ENCODE measurements at regions not wholly inside any gene's neighbourhood (a gene's known extent, or its start where the extent isn't known, plus 50 kb on each side); places are given as distances from the start of the nearest gene placed in this dataset.

- no peak overlapping the region for H2AFZ ChIP-seq (ENCODE audit: low read length)
- H3K4me1 ChIP-seq (ENCODE audit: low read length): no peaks in the 10 kb centered on the region
- no peaks in the 10 kb centered on the region for H3K9me2 ChIP-seq (replicated peaks; ENCODE audit: insufficient read depth, low read length)
- H3K9ac ChIP-seq (ENCODE audit: low read length): no peak overlapping the region
- TF ChIP-seq EZH2phosphoT487 (IDR thresholded peaks at IDR 0.05; ENCODE audit: low read length) (no peak), EZH2 (optimal IDR thresholded peaks at IDR 0.05; ENCODE audit: low read depth, low read length) (no peak)
- no peaks in the 10 kb centered on the region for H4K20me1 ChIP-seq (ENCODE audit: insufficient read depth, low read length)
- no peaks in the 10 kb centered on the region for H3K79me2 ChIP-seq (ENCODE audit: low read length)
- H3K9me3 ChIP-seq (replicated peaks; ENCODE audit: insufficient read depth, low read length): no peaks in the 10 kb centered on the region
- no peaks in the 10 kb centered on the region for H3K36me3 ChIP-seq (replicated peaks; ENCODE audit: insufficient read depth, low read length)
- H3K4me3 ChIP-seq (ENCODE audit: low read length): no peak overlapping the region
- H3K27me3 ChIP-seq (replicated peaks; ENCODE audit: insufficient read depth, low read length): no peaks in the 10 kb centered on the region
- no peaks in the 10 kb centered on the region for H3F3A ChIP-seq (ENCODE audit: insufficient read depth, low read length)
- no peak overlapping the region for H3K27ac ChIP-seq (ENCODE audit: low read length)
- no peak overlapping the region for H3K4me2 ChIP-seq (ENCODE audit: low read depth, low read length)
- DNase-seq: no peak
These were observed 480.0 kb upstream of the C9orf72 start for GRCh38 chr9:28053096-28053777.

DNA sequence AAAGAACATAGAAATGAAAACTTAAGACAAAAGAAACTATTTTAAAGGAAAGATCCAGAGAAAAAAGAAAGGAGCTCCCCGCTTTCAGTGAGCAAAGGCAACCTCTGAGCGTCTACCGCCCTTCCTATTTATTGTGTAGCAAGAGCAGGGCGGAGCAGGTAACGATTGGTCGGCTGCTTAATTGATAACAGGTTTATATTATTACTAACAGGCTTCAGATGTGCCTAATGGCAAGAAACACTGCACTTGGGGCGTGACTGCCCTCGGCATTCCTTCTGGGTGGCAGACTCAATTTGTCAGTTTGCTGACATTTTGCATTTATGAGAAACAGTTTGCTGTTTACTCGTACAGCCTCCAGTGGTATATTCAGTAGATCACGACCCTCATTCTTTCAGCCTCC lies 482.7 kb upstream of the C9orf72 start:
- no peaks in the 10 kb centered on the region for H3K9me3 ChIP-seq (replicated peaks; ENCODE audit: insufficient read depth, low read length)
- TF ChIP-seq, protein P1, sequence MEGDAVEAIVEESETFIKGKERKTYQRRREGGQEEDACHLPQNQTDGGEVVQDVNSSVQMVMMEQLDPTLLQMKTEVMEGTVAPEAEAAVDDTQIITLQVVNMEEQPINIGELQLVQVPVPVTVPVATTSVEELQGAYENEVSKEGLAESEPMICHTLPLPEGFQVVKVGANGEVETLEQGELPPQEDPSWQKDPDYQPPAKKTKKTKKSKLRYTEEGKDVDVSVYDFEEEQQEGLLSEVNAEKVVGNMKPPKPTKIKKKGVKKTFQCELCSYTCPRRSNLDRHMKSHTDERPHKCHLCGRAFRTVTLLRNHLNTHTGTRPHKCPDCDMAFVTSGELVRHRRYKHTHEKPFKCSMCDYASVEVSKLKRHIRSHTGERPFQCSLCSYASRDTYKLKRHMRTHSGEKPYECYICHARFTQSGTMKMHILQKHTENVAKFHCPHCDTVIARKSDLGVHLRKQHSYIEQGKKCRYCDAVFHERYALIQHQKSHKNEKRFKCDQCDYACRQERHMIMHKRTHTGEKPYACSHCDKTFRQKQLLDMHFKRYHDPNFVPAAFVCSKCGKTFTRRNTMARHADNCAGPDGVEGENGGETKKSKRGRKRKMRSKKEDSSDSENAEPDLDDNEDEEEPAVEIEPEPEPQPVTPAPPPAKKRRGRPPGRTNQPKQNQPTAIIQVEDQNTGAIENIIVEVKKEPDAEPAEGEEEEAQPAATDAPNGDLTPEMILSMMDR (IDR thresholded peaks at IDR 0.05; ENCODE audit: low read length): no peak
- no peak for TF ChIP-seq EZH2phosphoT487 (IDR thresholded peaks at IDR 0.05; ENCODE audit: low read length)
- H3K36me3 ChIP-seq (replicated peaks; ENCODE audit: insufficient read depth, low read length): no peaks in the 10 kb centered on the region
- H4K20me1 ChIP-seq (ENCODE audit: insufficient read depth, low read length): no peaks in the 10 kb centered on the region
- H3K27me3 ChIP-seq (replicated peaks; ENCODE audit: insufficient read depth, low read length): no peaks in the 10 kb centered on the region
- H3K9ac ChIP-seq (ENCODE audit: low read length): no peak overlapping the region
- H3K4me2 ChIP-seq (ENCODE audit: low read depth, low read length): no peak overlapping the region
- H2AFZ ChIP-seq (ENCODE audit: low read length): no peak overlapping the region
- no peaks in the 10 kb centered on the region for H3K9me2 ChIP-seq (replicated peaks; ENCODE audit: insufficient read depth, low read length)
- no peak overlapping the region for H3K4me3 ChIP-seq (ENCODE audit: low read length)
- DNase-seq: no peak
- H3K27ac ChIP-seq (ENCODE audit: low read length): no peak overlapping the region
- no peaks in the 10 kb centered on the region for H3F3A ChIP-seq (ENCODE audit: insufficient read depth, low read length)
- no peaks in the 10 kb centered on the region for H3K79me2 ChIP-seq (ENCODE audit: low read length)
- H3K4me1 ChIP-seq (ENCODE audit: low read length): no peaks in the 10 kb centered on the region

DNA sequence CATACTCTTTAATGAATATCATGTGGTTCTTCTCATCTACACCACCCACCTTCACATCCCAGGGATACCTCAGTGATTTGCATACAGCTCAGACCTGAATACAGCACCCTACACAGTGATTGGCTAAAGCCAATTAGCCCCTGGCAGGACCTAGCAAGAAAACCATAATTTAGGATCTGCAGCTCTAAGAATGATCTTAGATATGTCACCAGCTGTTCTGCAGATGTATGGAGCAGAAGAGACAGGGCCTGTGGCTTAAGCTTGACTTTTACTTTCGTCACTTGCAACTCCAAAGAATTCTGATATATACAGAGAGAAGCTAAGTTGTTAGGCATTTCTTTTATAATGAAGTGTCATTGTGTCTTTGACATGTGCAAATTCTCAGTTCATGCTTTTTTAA lies 483.2 kb upstream of the C9orf72 start:
- H3K9ac ChIP-seq (ENCODE audit: low read length): no peak overlapping the region
- H3K9me2 ChIP-seq (replicated peaks; ENCODE audit: insufficient read depth, low read length): no peaks in the 10 kb centered on the region
- no peaks in the 10 kb centered on the region for H3K36me3 ChIP-seq (replicated peaks; ENCODE audit: insufficient read depth, low read length)
- TF ChIP-seq EZH2phosphoT487 (IDR thresholded peaks at IDR 0.05; ENCODE audit: low read length): no peak
- TF ChIP-seq, protein P1 (IDR thresholded peaks at IDR 0.05; ENCODE audit: low read length): no peak
- no peak for TF ChIP-seq EZH2 (optimal IDR thresholded peaks at IDR 0.05; ENCODE audit: low read depth, low read length)
- H4K20me1 ChIP-seq (ENCODE audit: insufficient read depth, low read length): no peaks in the 10 kb centered on the region
- no peaks in the 10 kb centered on the region for H3K27me3 ChIP-seq (replicated peaks; ENCODE audit: insufficient read depth, low read length)
- no peak overlapping the region for H2AFZ ChIP-seq (ENCODE audit: low read length)
- no peak for DNase-seq
- no peaks in the 10 kb centered on the region for H3F3A ChIP-seq (ENCODE audit: insufficient read depth, low read length)
- H3K4me3 ChIP-seq (ENCODE audit: low read length): no peak overlapping the region
- no peaks in the 10 kb centered on the region for H3K4me1 ChIP-seq (ENCODE audit: low read length)
- H3K79me2 ChIP-seq (ENCODE audit: low read length): no peaks in the 10 kb centered on the region
- H3K4me2 ChIP-seq (ENCODE audit: low read depth, low read length): no peak overlapping the region
- no peaks in the 10 kb centered on the region for H3K9me3 ChIP-seq (replicated peaks; ENCODE audit: insufficient read depth, low read length)
- H3K27ac ChIP-seq (ENCODE audit: low read length): no peak overlapping the region

DNA sequence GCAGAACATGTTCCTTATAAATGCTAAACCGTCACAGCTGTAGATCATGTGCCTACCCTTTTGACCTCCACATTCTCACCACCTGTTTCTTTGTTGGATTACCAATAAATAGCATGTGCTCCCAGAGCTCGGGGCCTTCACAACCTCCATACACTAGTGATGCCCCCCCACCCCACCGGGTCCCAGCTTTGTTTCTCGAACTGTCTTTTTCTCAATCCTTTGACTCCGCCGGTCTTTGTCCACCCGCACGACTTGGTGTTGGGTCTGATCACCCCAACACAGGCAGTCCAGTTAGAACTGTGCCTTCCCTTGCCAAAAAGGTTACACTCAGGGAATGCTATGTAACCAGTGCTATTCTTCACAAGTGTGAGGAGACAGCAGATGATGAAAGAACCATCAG lies 485.9 kb upstream of the C9orf72 start:
- Histone ChIP-seq H3K4me3 (ENCODE audit: low read length) (no peak overlapping the region), H2AFZ (ENCODE audit: low read length) (no peak overlapping the region), H3F3A (ENCODE audit: insufficient read depth, low read length) (no peaks in the 10 kb centered on the region), H4K20me1 (ENCODE audit: insufficient read depth, low read length) (no peaks in the 10 kb centered on the region), H3K36me3 (replicated peaks; ENCODE audit: insufficient read depth, low read length) (no peaks in the 10 kb centered on the region), H3K4me2 (ENCODE audit: low read depth, low read length) (no peak overlapping the region), H3K4me1 (ENCODE audit: low read length) (no peaks in the 10 kb centered on the region), H3K79me2 (ENCODE audit: low read length) (no peaks in the 10 kb centered on the region), H3K9me2 (replicated peaks; ENCODE audit: insufficient read depth, low read length) (no peaks in the 10 kb centered on the region), H3K9ac (ENCODE audit: low read length) (no peak overlapping the region), H3K27me3 (replicated peaks; ENCODE audit: insufficient read depth, low read length) (no peaks in the 10 kb centered on the region), H3K27ac (ENCODE audit: low read length) (no peak overlapping the region), H3K9me3 (replicated peaks; ENCODE audit: insufficient read depth, low read length) (no peaks in the 10 kb centered on the region)
- DNase-seq: no peak
- TF ChIP-seq, protein P1 (IDR thresholded peaks at IDR 0.05; ENCODE audit: low read length): no peak
- no peak for TF ChIP-seq EZH2phosphoT487 (IDR thresholded peaks at IDR 0.05; ENCODE audit: low read length)
- no peak for TF ChIP-seq EZH2 (optimal IDR thresholded peaks at IDR 0.05; ENCODE audit: low read depth, low read length)
